ENCODE measurements at regions not wholly inside any gene's neighbourhood (a gene's known extent, or its start where the extent isn't known, plus 50 kb on each side); places are given as distances from the start of the nearest gene placed in this dataset.

DNA sequence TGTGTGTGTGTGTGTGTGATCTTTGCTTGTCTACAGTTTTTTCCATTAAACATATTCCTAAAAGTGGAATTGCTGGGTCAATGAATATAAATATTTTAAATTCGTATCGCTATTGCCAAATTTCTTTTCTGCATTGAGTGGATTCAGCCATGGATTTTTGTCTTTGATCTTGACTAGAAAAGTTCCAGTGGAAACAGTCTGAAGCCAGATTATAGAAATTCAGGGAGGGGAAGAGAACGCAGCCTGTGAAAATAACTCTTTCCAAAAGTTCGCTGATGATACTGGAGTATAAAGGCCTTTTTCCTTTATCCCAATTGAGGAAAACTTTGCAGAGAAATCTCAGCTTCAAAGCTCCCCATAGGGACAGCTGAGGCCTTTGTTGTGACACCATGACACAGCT lies 292.3 kb upstream of the CD180 start:
- no peak for TF ChIP-seq CTCF (IDR thresholded peaks at IDR 0.05)
- no peak for TF ChIP-seq POLR2A (IDR thresholded peaks at IDR 0.05)
